H9 (cell line): ENCODE measurements at regions not wholly inside any gene's neighbourhood (a gene's known extent, or its start where the extent isn't known, plus 50 kb on each side); places are given as distances from the start of the nearest gene placed in this dataset.

Experiments used
- DNase-seq: peaks from one replicate; pipeline ENCODE4 v3.0.0-alpha.2; 2017
- H2AFZ ChIP-seq: one replicate; pipeline ENCODE4 v1.6.1; 2013; ENCODE audit warnings: mild to moderate bottlenecking, low read length, control low read depth, moderate library complexity
- H2AK5ac ChIP-seq: 2 replicates; pipeline ENCODE4 v1.6.1; 2013; ENCODE audit warnings: low read length, control low read depth, mixed read lengths; ENCODE audit not compliant: insufficient read length
- H2BK120ac ChIP-seq: one replicate; pipeline ENCODE4 v1.6.1; 2013; ENCODE audit warnings: low read depth, mild to moderate bottlenecking, low read length, control low read depth, inconsistent platforms; ENCODE audit not compliant: poor library complexity, severe bottlenecking
- H2BK12ac ChIP-seq: 2 replicates; pipeline ENCODE4 v1.6.1; 2013; ENCODE audit warnings: low read length, control low read depth, mixed read lengths, low read depth; ENCODE audit not compliant: insufficient read length
- H2BK15ac ChIP-seq: 2 replicates; pipeline ENCODE4 v1.6.1; 2013; ENCODE audit warnings: low read depth, low read length, control low read depth
- H2BK20ac ChIP-seq: one replicate; pipeline ENCODE4 v1.6.1; 2013; ENCODE audit warnings: low read depth, mild to moderate bottlenecking, low read length, control low read depth, inconsistent platforms; ENCODE audit not compliant: poor library complexity, severe bottlenecking
- H2BK5ac ChIP-seq: 2 replicates; pipeline ENCODE4 v1.6.1; 2013; ENCODE audit warnings: low read length, control low read depth, mixed read lengths; ENCODE audit not compliant: insufficient read length
- H3K14ac ChIP-seq: 2 replicates; pipeline ENCODE4 v1.6.1; 2013; ENCODE audit warnings: low read length, control low read depth; ENCODE audit not compliant: insufficient read depth
- H3K18ac ChIP-seq: 2 replicates; pipeline ENCODE4 v1.6.1; 2013; ENCODE audit warnings: low read depth, mild to moderate bottlenecking, mixed read lengths, low read length, control low read depth; ENCODE audit not compliant: insufficient read length
- H3K23ac ChIP-seq: 2 replicates; pipeline ENCODE4 v1.6.1; 2013; ENCODE audit warnings: low read length, control low read depth, mixed read lengths, low read depth; ENCODE audit not compliant: insufficient read length
- H3K23me2 ChIP-seq: 2 replicates; pipeline ENCODE4 v1.6.1; 2013; ENCODE audit warnings: low read depth, mild to moderate bottlenecking, mixed read lengths, low read length, control low read depth; ENCODE audit not compliant: insufficient read length, poor library complexity, severe bottlenecking
- H3K27ac ChIP-seq: 2 replicates; pipeline ENCODE4 v1.5.1; 2013; ENCODE audit warnings: low read length, control low read depth, mixed read lengths, low read depth; ENCODE audit not compliant: insufficient read length
- H3K27me3 ChIP-seq: 2 replicates; pipeline ENCODE4 v1.6.1; 2013; ENCODE audit warnings: low read length, control low read depth, inconsistent platforms; ENCODE audit not compliant: insufficient read depth
- H3K4ac ChIP-seq: 2 replicates; pipeline ENCODE4 v1.6.1; 2013; ENCODE audit warnings: low read depth, mild to moderate bottlenecking, control low read depth, inconsistent platforms, low read length, moderate library complexity
- H3K4me1 ChIP-seq: 2 replicates; pipeline ENCODE4 v1.6.1; 2013; ENCODE audit warnings: low read length, control low read depth, inconsistent platforms; ENCODE audit not compliant: insufficient read depth
- H3K4me2 ChIP-seq: 2 replicates; pipeline ENCODE4 v1.6.1; 2013; ENCODE audit warnings: low read length, control low read depth, mixed read lengths; ENCODE audit not compliant: insufficient read length, insufficient read depth
- H3K56ac ChIP-seq: 2 replicates; pipeline ENCODE4 v1.6.1; 2013; ENCODE audit warnings: low read depth, mild to moderate bottlenecking, mixed read lengths, low read length, control low read depth; ENCODE audit not compliant: insufficient read length
- H3K79me1 ChIP-seq: 2 replicates; pipeline ENCODE4 v1.6.1; 2013; ENCODE audit warnings: low read depth, mild to moderate bottlenecking, moderate library complexity, low read length, control low read depth, inconsistent platforms; ENCODE audit not compliant: insufficient read depth, poor library complexity, severe bottlenecking
- H3K79me2 ChIP-seq: 2 replicates; pipeline ENCODE4 v1.6.1; 2013; ENCODE audit warnings: low read length, control low read depth, inconsistent platforms; ENCODE audit not compliant: insufficient read depth
- H3K9ac ChIP-seq: 2 replicates; pipeline ENCODE4 v1.6.1; 2013; ENCODE audit warnings: low read length, control low read depth, mixed read lengths; ENCODE audit not compliant: insufficient read length; ENCODE audit errors: extremely low read depth
- H3K9me3 ChIP-seq: one replicate; pipeline ENCODE4 v1.6.1; 2013; ENCODE audit warnings: low read depth, low read length, inconsistent platforms; ENCODE audit not compliant: control insufficient read depth
- H3T11ph ChIP-seq: one replicate; pipeline ENCODE4 v1.6.1; 2013; ENCODE audit warnings: mild to moderate bottlenecking, low read length, control low read depth, inconsistent platforms
- H4K20me1 ChIP-seq: one replicate; pipeline ENCODE4 v1.6.1; 2013; ENCODE audit not compliant: control insufficient read depth, insufficient read length, insufficient read depth
- H4K5ac ChIP-seq: 2 replicates; pipeline ENCODE4 v1.6.1; 2013; ENCODE audit warnings: low read depth, mild to moderate bottlenecking, mixed read lengths, low read length, control low read depth; ENCODE audit not compliant: insufficient read length
- H4K8ac ChIP-seq: replicated peaks from 2 replicates; pipeline ENCODE4 v1.6.1; 2013; ENCODE audit warnings: low read length, control low read depth, mixed read lengths, low read depth; ENCODE audit not compliant: insufficient read length
- H4K91ac ChIP-seq: 2 replicates; pipeline ENCODE4 v1.6.1; 2013; ENCODE audit warnings: low read depth, mild to moderate bottlenecking, moderate library complexity, mixed read lengths, low read length, control low read depth; ENCODE audit not compliant: insufficient read length
- H3K27ac Mint-ChIP-seq, 3 experiments: 2 replicates in 2 of 3; 3 replicates in 1 of 3; pipeline ENCODE4 v1.8.0; 2020 to 2021; ENCODE audit warnings: mixed read lengths in 3 of 3, mild to moderate bottlenecking in 1 of 3, moderate library complexity in 1 of 3
- H3K27me3 Mint-ChIP-seq: 2 replicates; pipeline ENCODE4 v1.8.0; 2021; ENCODE audit warnings: low read depth, mild to moderate bottlenecking, moderate library complexity, mixed read lengths
- H3K36me3 Mint-ChIP-seq, 3 experiments: 2 replicates in 2 of 3; 3 replicates in 1 of 3; pipeline ENCODE4 v1.8.0; 2020 to 2021; ENCODE audit warnings: low read depth in 3 of 3, mixed read lengths in 3 of 3; ENCODE audit not compliant: insufficient read depth in 1 of 3
- H3K4me1 Mint-ChIP-seq, 2 experiments: 2 replicates each; pipeline ENCODE4 v1.8.0; 2020; ENCODE audit warnings: mixed read lengths in 2 of 2
- H3K4me3 Mint-ChIP-seq, 2 experiments: 2 replicates in 1 of 2; 3 replicates in 1 of 2; pipeline ENCODE4 v1.8.0; 2020 to 2021; ENCODE audit warnings: mild to moderate bottlenecking in 2 of 2, mixed read lengths in 2 of 2, moderate library complexity in 1 of 2
- H3K9me3 Mint-ChIP-seq, 2 experiments: 2 replicates in 1 of 2; 3 replicates in 1 of 2; pipeline ENCODE4 v1.8.0; 2020; ENCODE audit warnings: mild to moderate bottlenecking in 2 of 2, mixed read lengths in 2 of 2, moderate library complexity in 1 of 2
- WGBS: extraction: QIAGEN DNeasy Blood & Tissue Kit; methylation state at CpG from one replicate; pipeline ENCODE4 v1.1.7; 2013; ENCODE audit warnings: missing lambda C conversion rate, low lambda C conversion rate, mixed read lengths; ENCODE audit not compliant: insufficient read length; ENCODE audit errors: extremely low coverage; 5-methylcytosine and 5-hydroxymethylcytosine counted together
- TF ChIP-seq, protein P1 (sequence below): fragments of 200-600 bp; sonication (generic); conservative IDR thresholded peaks from 3 replicates; pipeline ENCODE4 v1.8.0; 2021; ENCODE audit warnings: antibody characterized with exemption, mild to moderate bottlenecking

DNA sequence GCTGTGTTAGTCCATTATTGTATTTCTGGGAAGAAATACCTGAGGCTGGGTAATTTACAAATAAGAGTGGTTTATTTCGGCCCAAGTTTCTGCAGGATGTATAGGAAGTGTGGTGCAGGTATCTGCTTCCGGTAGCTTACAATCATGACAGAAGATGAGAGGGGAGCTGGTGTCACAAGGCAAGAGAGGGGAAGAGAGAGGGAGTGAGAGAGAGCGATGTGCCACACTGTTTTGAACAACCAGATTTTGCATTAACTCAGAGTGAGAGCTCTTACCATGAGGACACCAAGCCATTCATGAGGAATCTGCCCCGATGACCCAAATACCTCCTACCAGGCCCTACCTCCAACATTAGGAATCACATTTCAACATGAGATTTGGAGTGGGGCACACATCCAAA is 627.6 kb upstream of the FRG1 start:
- Histone ChIP-seq H2AK5ac (no peak overlapping the region), H3K4me2 (no peak overlapping the region), H3K4me1 (no peaks in the 10 kb centered on the region), H2BK5ac (no peak overlapping the region), H3K14ac (no peak overlapping the region), H4K20me1 (peaks cover 2% of the 10 kb centered on the region), H2BK15ac (no peak overlapping the region), H3K4ac (no peak overlapping the region), H2BK12ac (no peak overlapping the region), H3K27ac (no peak overlapping the region), H3K9me3 (no peaks in the 10 kb centered on the region), H3K79me1 (no peaks in the 10 kb centered on the region), H3K56ac (no peak overlapping the region), H2BK20ac (no peak overlapping the region), H4K5ac (no peak overlapping the region), H3K27me3 (no peaks in the 10 kb centered on the region; the same call in 1 of the 2 replicates), H2AFZ (no peak overlapping the region), H3K23ac (no peak overlapping the region), H2BK120ac (no peak overlapping the region), H3K18ac (no peak overlapping the region), H4K91ac (no peak overlapping the region), H3K79me2 (no peaks in the 10 kb centered on the region), H4K8ac (no peak overlapping the region), H3K9ac (no peak overlapping the region), H3K23me2 (no peaks in the 10 kb centered on the region), H3T11ph (no peak overlapping the region)
- Mint-ChIP-seq H3K36me3 (peaks cover 0 to 6% (median 3%) of the 10 kb centered on the region in 3 experiments; a peak in 5 of 7 replicates), H3K4me1 (no peaks in the 10 kb centered on the region), H3K27me3 (peaks cover 28% of the 10 kb centered on the region), H3K4me3 (no peak overlapping the region), H3K9me3 (peaks cover 27 to 67% of the 10 kb centered on the region in 2 experiments), H3K27ac (no peak overlapping the region)
- TF ChIP-seq, protein P1, sequence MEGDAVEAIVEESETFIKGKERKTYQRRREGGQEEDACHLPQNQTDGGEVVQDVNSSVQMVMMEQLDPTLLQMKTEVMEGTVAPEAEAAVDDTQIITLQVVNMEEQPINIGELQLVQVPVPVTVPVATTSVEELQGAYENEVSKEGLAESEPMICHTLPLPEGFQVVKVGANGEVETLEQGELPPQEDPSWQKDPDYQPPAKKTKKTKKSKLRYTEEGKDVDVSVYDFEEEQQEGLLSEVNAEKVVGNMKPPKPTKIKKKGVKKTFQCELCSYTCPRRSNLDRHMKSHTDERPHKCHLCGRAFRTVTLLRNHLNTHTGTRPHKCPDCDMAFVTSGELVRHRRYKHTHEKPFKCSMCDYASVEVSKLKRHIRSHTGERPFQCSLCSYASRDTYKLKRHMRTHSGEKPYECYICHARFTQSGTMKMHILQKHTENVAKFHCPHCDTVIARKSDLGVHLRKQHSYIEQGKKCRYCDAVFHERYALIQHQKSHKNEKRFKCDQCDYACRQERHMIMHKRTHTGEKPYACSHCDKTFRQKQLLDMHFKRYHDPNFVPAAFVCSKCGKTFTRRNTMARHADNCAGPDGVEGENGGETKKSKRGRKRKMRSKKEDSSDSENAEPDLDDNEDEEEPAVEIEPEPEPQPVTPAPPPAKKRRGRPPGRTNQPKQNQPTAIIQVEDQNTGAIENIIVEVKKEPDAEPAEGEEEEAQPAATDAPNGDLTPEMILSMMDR = no peak
- no peak for DNase-seq
- WGBS = no CpG with 5 or more reads among the region's 4 CpGs
